ENCODE measurements at regions not wholly inside any gene's neighbourhood (a gene's known extent, or its start where the extent isn't known, plus 50 kb on each side); places are given as distances from the start of the nearest gene placed in this dataset.

- no peak for DNase-seq (ENCODE audit: low spot score)
These were observed 435.3 kb upstream of the HTR2A start for GRCh38 chr13:47332149-47332548.

- no peak for DNase-seq (ENCODE audit: low spot score)
These were observed 433.2 kb upstream of the HTR2A start for GRCh38 chr13:47330031-47330430.

GRCh38 chr13:47327861-47328260 is 431.0 kb upstream of the HTR2A start:
- no peak for DNase-seq (ENCODE audit: low spot score)

GRCh38 chr13:47326061-47326460 is 429.2 kb upstream of the HTR2A start:
- no peak for DNase-seq (ENCODE audit: low spot score)

- no peak for DNase-seq (ENCODE audit: low spot score)
These were observed 420.5 kb upstream of the HTR2A start for GRCh38 chr13:47317356-47317755.

- DNase-seq (ENCODE audit: low spot score), result no peak
These were observed 413.5 kb upstream of the HTR2A start for GRCh38 chr13:47310401-47310800.

GRCh38 chr13:47306991-47307390 is 410.1 kb upstream of the HTR2A start:
- DNase-seq (ENCODE audit: low spot score), result no peak

GRCh38 chr13:47303626-47304025 is 406.8 kb upstream of the HTR2A start:
- DNase-seq (ENCODE audit: low spot score), result no peak

GRCh38 chr13:47299304-47299703 is 402.5 kb upstream of the HTR2A start:
- DNase-seq (ENCODE audit: low spot score), result no peak

- DNase-seq (ENCODE audit: low spot score), result no peak
These were observed 401.7 kb upstream of the HTR2A start for GRCh38 chr13:47298506-47298905.

- DNase-seq (ENCODE audit: low spot score), result no peak
These were observed 397.8 kb upstream of the HTR2A start for GRCh38 chr13:47294691-47295090.

- DNase-seq (ENCODE audit: low spot score), result no peak
These were observed 394.3 kb upstream of the HTR2A start for GRCh38 chr13:47291107-47291656.

GRCh38 chr13:47289567-47289966 is 392.7 kb upstream of the HTR2A start:
- no peak for DNase-seq (ENCODE audit: low spot score)

- no peak for DNase-seq (ENCODE audit: low spot score)
These were observed 391.7 kb upstream of the HTR2A start for GRCh38 chr13:47288546-47288945.

GRCh38 chr13:47287291-47287751 is 390.5 kb upstream of the HTR2A start:
- DNase-seq (ENCODE audit: low spot score), result no peak

GRCh38 chr13:47281991-47282390 is 385.1 kb upstream of the HTR2A start:
- DNase-seq (ENCODE audit: low spot score), result no peak

GRCh38 chr13:47279920-47280319 is 383.1 kb upstream of the HTR2A start:
- DNase-seq (ENCODE audit: low spot score), result no peak

- DNase-seq (ENCODE audit: low spot score), result no peak
These were observed 380.9 kb upstream of the HTR2A start for GRCh38 chr13:47277774-47278173.

GRCh38 chr13:47268270-47268669 is 371.4 kb upstream of the HTR2A start:
- no peak for DNase-seq (ENCODE audit: low spot score)

GRCh38 chr13:47258384-47258783 is 361.5 kb upstream of the HTR2A start:
- DNase-seq (ENCODE audit: low spot score), result no peak

GRCh38 chr13:47256618-47257017 is 359.8 kb upstream of the HTR2A start:
- peak; percentile 9 for DNase-seq (ENCODE audit: low spot score)

- DNase-seq (ENCODE audit: low spot score), result no peak
These were observed 355.8 kb upstream of the HTR2A start for GRCh38 chr13:47252627-47253026.

GRCh38 chr13:47251771-47252170 is 354.9 kb upstream of the HTR2A start:
- no peak for DNase-seq (ENCODE audit: low spot score)

GRCh38 chr13:47250146-47250545 is 353.3 kb upstream of the HTR2A start:
- peak; percentile 8 for DNase-seq (ENCODE audit: low spot score)

GRCh38 chr13:47249266-47249665 is 352.4 kb upstream of the HTR2A start:
- no peak for DNase-seq (ENCODE audit: low spot score)

Data from hepatic stellate cell (primary cell).